ENCODE measurements at regions not wholly inside any gene's neighbourhood (a gene's known extent, or its start where the extent isn't known, plus 50 kb on each side); places are given as distances from the start of the nearest gene placed in this dataset.
"Not testable (repeated sequence)": the region's sequence is repeated elsewhere in the genome, so short reads cannot be mapped to it uniquely, and the experiment has no call there.

DNA sequence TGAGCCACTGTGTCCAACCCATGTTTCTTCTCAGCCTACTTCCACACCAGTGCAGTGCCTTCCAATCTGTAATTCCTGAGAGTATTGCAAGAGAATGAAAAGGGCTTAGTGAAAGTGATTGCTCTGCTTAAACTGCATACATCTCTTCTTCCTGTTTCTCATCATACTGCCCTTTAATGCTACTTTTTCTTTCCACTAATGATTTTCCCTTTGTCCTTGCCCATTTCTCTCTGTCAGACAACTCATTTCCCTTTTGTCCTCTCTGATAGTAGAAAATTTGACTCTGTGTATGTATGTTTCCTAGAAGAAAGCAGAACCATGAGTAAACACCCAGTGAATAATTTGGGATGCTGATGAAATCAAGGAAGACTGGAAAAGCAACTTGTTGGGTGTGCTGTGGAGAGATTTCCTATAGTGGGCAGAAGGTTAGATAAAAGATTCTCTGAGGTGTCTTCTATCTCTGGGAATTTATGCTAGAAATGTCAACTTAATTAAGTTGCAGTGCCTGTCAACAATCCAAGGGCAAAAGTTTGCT is 102.2 kb upstream of the CHD1 start:
- Mint-ChIP-seq H3K4me3 (no peak overlapping the region), H3K27me3 (ENCODE audit: low read depth) (no peaks in the 10 kb centered on the region), H3K4me1 (peaks cover 12% of the 10 kb centered on the region), H3K9me3 (no peaks in the 10 kb centered on the region), H3K36me3 (ENCODE audit: low read depth) (no peaks in the 10 kb centered on the region), H3K27ac (no peak overlapping the region)
- TF ChIP-seq, protein P1, sequence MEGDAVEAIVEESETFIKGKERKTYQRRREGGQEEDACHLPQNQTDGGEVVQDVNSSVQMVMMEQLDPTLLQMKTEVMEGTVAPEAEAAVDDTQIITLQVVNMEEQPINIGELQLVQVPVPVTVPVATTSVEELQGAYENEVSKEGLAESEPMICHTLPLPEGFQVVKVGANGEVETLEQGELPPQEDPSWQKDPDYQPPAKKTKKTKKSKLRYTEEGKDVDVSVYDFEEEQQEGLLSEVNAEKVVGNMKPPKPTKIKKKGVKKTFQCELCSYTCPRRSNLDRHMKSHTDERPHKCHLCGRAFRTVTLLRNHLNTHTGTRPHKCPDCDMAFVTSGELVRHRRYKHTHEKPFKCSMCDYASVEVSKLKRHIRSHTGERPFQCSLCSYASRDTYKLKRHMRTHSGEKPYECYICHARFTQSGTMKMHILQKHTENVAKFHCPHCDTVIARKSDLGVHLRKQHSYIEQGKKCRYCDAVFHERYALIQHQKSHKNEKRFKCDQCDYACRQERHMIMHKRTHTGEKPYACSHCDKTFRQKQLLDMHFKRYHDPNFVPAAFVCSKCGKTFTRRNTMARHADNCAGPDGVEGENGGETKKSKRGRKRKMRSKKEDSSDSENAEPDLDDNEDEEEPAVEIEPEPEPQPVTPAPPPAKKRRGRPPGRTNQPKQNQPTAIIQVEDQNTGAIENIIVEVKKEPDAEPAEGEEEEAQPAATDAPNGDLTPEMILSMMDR (IDR thresholded peaks at IDR 0.05; ENCODE audit: unreplicated experiment in 3 of 3): no peak

DNA sequence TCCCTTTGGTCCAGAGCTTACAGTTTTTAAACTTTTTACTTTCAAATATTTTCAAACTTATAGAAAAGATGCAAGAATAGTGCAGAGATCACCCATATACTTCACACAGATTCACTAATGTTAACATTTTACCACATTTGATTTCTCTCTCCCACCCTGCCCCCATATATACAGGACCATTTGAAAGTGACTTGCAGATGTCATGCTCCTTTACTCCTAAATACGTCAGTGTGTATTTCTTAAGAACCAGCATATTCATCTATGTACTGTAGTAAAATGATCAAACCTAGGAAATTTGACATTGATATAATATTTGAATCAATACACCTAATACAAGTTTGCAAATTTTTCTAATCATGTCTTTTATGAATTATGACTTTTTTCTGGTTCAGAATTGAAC is 100.4 kb upstream of the CHD1 start:
- H3K4me3 Mint-ChIP-seq: no peak overlapping the region
- TF ChIP-seq, protein P1 (IDR thresholded peaks at IDR 0.05; ENCODE audit: unreplicated experiment in 3 of 3): no peak
- H3K27me3 Mint-ChIP-seq (ENCODE audit: low read depth): no peaks in the 10 kb centered on the region
- no peaks in the 10 kb centered on the region for H3K36me3 Mint-ChIP-seq (ENCODE audit: low read depth)
- H3K27ac Mint-ChIP-seq: no peak overlapping the region
- peaks cover 9% of the 10 kb centered on the region for H3K4me1 Mint-ChIP-seq
- H3K9me3 Mint-ChIP-seq: no peaks in the 10 kb centered on the region

DNA sequence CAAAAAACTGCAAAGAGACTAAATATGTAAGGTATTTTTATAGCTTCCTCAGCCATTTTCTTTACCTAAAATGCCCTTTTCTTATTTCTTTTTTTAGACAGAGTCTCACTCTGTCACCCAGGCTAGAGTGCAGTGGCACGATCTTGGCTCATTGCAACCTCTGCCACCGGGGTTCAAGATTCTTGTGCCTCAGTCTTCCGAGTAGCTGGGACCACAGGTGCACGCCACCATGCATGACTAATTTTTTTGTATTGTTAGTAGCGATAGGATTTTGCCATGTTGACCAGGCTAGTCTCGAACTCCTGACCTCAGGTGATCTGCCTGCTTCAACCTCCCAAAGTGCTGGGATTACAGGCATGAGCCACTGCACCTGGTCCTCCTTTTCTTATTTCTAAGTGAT is 99.4 kb upstream of the CHD1 start:
- not testable (repeated sequence) for H3K4me1 Mint-ChIP-seq; H3K4me3 Mint-ChIP-seq; H3K27me3 Mint-ChIP-seq (ENCODE audit: low read depth); H3K36me3 Mint-ChIP-seq (ENCODE audit: low read depth); H3K27ac Mint-ChIP-seq; H3K9me3 Mint-ChIP-seq

DNA sequence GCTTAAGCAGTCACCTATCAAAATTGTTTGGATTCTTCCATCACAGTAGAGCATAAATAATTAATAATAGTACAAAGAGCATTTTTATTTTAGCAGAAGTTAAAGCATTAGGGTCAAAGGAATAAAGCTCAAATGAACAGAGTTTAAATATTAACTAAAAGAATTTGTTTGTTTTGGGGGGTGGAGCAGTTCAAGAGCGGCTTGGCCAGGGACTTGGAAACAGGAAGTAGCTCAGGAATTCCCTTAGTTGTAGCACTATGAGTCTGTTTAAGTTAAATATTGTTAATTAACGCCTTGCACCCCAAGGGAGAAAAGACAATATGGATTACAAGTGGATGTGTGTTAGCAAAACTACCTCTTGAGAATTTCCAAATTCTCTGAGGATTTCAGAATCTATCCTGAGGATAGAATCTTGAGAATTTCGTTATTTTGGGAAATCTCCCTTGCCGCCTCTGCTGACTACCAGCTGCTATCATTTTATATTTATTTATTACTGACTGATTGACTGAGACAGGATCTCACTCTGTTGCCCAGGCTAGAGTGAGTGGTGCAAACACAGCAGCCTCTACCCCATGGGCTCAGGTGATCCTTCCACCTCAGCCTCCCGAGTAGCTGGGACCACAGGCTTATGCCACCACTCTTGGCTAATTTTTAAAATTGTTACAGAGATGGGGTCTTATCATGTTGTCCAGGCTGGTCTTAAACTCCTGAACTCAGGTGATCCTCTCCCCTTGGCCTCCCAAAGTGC is 96.7 kb upstream of the CHD1 start:
- no peaks in the 10 kb centered on the region for H3K9me3 Mint-ChIP-seq

DNA sequence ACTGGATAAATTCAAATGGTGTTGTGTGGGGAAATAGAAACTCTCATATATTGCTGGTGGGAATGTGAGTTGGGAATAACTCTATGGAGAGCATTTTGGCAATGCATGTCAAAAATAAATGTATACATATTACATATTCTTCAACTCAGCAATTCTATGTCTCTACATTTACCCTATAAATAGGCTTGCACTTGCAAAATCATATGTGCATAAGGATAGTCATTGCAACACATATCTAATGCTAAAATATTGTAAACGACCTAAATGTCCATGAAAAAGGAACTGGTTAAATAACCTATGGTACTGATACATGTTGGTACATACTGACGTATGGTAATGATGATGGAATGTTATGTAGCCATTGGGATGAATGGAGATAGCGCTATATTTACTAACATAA is 94.5 kb upstream of the CHD1 start:
- Mint-ChIP-seq H3K4me3 (no peak overlapping the region), H3K4me1 (no peaks in the 10 kb centered on the region), H3K36me3 (ENCODE audit: low read depth) (no peaks in the 10 kb centered on the region), H3K9me3 (no peaks in the 10 kb centered on the region), H3K27ac (no peak overlapping the region), H3K27me3 (ENCODE audit: low read depth) (no peaks in the 10 kb centered on the region)
- TF ChIP-seq, protein P1 (IDR thresholded peaks at IDR 0.05; ENCODE audit: unreplicated experiment in 3 of 3): no peak

More for the DNA sequence above, 96.7 kb upstream of the CHD1 start:
- no peak overlapping the region for H3K4me3 Mint-ChIP-seq
- H3K4me1 Mint-ChIP-seq: no peaks in the 10 kb centered on the region
- TF ChIP-seq, protein P1 (IDR thresholded peaks at IDR 0.05; ENCODE audit: unreplicated experiment in 3 of 3): no peak
- no peaks in the 10 kb centered on the region for H3K27me3 Mint-ChIP-seq (ENCODE audit: low read depth)
- H3K27ac Mint-ChIP-seq: peak overlapping the region; percentile 64 to 86 (median 84)
- no peaks in the 10 kb centered on the region for H3K36me3 Mint-ChIP-seq (ENCODE audit: low read depth)

DNA sequence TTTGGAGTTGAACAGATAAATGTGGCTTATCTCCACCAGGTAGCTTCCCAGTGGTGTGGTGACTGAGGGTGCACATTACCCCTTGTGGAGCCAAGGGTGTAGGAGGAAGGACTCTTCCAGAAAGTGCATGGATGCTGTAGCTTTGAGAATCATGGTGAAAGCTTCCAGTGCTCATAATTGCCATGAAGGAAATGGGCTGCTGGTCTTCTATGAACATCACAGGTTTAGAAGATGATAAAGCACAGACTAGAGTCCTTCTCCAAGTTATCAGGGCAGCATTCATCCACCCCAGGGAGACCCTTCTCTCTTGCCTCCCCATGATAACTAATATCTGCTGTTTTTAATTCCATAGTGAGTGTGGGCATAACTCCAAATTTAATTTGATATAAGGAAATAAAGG is 93.4 kb upstream of the CHD1 start:
- no peaks in the 10 kb centered on the region for H3K27me3 Mint-ChIP-seq (ENCODE audit: low read depth)
- TF ChIP-seq, protein P1 (IDR thresholded peaks at IDR 0.05; ENCODE audit: unreplicated experiment in 3 of 3): no peak
- H3K4me1 Mint-ChIP-seq: no peaks in the 10 kb centered on the region
- H3K36me3 Mint-ChIP-seq (ENCODE audit: low read depth): no peaks in the 10 kb centered on the region
- H3K9me3 Mint-ChIP-seq: no peaks in the 10 kb centered on the region
- H3K27ac Mint-ChIP-seq: no peak overlapping the region
- H3K4me3 Mint-ChIP-seq: no peak overlapping the region

Measured in nephron (organoid).